Ishikawa (cell line): ENCODE measurements at regions not wholly inside any gene's neighbourhood (a gene's known extent, or its start where the extent isn't known, plus 50 kb on each side); places are given as distances from the start of the nearest gene placed in this dataset.

Experiments used
- CEBPB ChIP-seq: IDR thresholded peaks from 2 replicates; pipeline ENCODE4 v1.6.1; 2012
- CREB1 ChIP-seq: IDR thresholded peaks from 2 replicates; pipeline ENCODE4 v1.6.1; 2012; ENCODE audit warnings: low read depth
- EGR1 ChIP-seq: IDR thresholded peaks from 2 replicates; pipeline ENCODE4 v1.6.1; 2012
- EP300 ChIP-seq: IDR thresholded peaks from 2 replicates; pipeline ENCODE4 v1.6.1; 2012; ENCODE audit warnings: borderline replicate concordance
- NFIC ChIP-seq: IDR thresholded peaks from 2 replicates; pipeline ENCODE4 v1.6.1; 2012
- RAD21 ChIP-seq: IDR thresholded peaks from 2 replicates; pipeline ENCODE4 v1.6.1; 2012; ENCODE audit warnings: low read depth
- TAF1 ChIP-seq: IDR thresholded peaks from 2 replicates; pipeline ENCODE4 v1.6.1; 2012; ENCODE audit warnings: low read depth, mild to moderate bottlenecking
- TCF12 ChIP-seq: IDR thresholded peaks from 2 replicates; pipeline ENCODE4 v1.6.1; 2012; ENCODE audit warnings: low read depth
- YY1 ChIP-seq: IDR thresholded peaks from 2 replicates; pipeline ENCODE4 v1.6.1; 2012; ENCODE audit warnings: low read depth
- TF ChIP-seq, protein P1 (sequence below): IDR thresholded peaks from 2 replicates; pipeline ENCODE4 v1.6.1; 2012; ENCODE audit warnings: low read depth, mild to moderate bottlenecking
- TF ChIP-seq, protein P2 (sequence below): IDR thresholded peaks from 2 replicates; pipeline ENCODE4 v1.6.1; 2012

DNA sequence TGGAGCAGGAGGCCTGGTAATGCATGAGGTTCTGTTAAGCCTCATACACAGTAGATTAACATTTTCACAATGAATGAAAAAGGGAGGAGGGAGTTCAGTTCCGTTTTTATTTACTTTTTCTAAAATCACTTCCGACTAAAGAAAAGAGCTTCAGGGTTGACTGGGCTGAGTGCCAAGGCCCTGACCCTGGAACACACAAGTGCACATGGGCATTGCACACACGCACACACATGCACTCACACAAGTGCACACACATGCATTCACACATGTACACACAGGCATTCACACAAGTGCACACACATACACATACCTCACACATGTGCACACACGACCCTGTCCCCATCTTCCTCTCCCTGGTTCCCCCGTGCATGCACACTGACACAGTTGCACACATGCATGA, 303.3 kb downstream of the BRD1 start:
- TF ChIP-seq NFIC (no peak), TAF1 (no peak), EP300 (no peak), EGR1 (no peak), TCF12 (no peak), CREB1 (no peak), RAD21 (no peak), YY1 (no peak), CEBPB (no peak)
- TF ChIP-seq, protein P1, sequence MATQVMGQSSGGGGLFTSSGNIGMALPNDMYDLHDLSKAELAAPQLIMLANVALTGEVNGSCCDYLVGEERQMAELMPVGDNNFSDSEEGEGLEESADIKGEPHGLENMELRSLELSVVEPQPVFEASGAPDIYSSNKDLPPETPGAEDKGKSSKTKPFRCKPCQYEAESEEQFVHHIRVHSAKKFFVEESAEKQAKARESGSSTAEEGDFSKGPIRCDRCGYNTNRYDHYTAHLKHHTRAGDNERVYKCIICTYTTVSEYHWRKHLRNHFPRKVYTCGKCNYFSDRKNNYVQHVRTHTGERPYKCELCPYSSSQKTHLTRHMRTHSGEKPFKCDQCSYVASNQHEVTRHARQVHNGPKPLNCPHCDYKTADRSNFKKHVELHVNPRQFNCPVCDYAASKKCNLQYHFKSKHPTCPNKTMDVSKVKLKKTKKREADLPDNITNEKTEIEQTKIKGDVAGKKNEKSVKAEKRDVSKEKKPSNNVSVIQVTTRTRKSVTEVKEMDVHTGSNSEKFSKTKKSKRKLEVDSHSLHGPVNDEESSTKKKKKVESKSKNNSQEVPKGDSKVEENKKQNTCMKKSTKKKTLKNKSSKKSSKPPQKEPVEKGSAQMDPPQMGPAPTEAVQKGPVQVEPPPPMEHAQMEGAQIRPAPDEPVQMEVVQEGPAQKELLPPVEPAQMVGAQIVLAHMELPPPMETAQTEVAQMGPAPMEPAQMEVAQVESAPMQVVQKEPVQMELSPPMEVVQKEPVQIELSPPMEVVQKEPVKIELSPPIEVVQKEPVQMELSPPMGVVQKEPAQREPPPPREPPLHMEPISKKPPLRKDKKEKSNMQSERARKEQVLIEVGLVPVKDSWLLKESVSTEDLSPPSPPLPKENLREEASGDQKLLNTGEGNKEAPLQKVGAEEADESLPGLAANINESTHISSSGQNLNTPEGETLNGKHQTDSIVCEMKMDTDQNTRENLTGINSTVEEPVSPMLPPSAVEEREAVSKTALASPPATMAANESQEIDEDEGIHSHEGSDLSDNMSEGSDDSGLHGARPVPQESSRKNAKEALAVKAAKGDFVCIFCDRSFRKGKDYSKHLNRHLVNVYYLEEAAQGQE = no peak
- TF ChIP-seq, protein P2, sequence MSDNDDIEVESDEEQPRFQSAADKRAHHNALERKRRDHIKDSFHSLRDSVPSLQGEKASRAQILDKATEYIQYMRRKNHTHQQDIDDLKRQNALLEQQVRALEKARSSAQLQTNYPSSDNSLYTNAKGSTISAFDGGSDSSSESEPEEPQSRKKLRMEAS = no peak
